UCSD-AML1 (cell line): ENCODE measurements at regions not wholly inside any gene's neighbourhood (a gene's known extent, or its start where the extent isn't known, plus 50 kb on each side); places are given as distances from the start of the nearest gene placed in this dataset.
"Not testable (repeated sequence)": the region's sequence is repeated elsewhere in the genome, so short reads cannot be mapped to it uniquely, and the experiment has no call there.

Experiments
- DNase-seq: peaks from one replicate; lab custom pipeline; 2025; ENCODE audit not compliant: unreplicated experiment; lab: John Stamatoyannopoulos, UW

- DNase-seq = no peak
Measured at GRCh38 chr12:97005174-97005573, 98.1 kb downstream of the NEDD1 start.

DNA sequence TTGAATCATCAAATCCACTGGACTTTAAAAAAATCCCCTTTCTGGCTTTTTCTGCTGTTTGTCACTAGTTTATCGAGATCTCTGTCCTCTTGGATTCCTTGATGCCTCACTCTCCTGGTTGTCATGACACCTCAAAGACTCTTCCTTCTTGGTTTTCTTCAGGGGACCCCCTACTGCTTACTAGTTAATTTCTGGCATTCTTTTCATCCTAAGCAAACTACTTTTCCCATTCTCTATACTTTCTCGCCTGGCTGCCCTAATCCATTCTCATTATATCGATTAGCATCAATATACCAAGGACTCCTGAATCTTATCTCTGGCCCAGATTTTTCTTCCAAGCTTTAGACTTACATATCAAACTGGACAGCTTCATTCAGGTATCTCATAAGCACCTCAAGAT, 98.6 kb downstream of the NEDD1 start:
- no peak for DNase-seq

DNA sequence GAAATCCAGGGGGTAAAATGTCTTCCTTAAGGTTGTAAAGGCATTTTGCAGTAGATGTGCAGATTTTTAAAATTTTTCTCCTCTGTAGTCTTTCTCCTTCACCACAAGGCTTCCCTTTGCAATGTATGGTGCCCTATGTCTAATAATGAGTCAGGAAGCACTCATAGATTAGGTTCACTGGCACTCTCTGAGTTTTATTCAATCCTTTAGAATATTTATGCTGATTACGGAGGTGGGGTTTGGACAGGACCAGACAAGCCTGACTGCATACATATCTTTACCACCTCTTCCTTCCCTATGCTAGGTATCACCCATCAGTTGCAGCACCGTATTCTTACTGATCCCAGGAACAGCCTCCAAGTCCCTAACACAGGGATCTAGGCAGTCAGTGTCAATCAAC, 99.5 kb downstream of the NEDD1 start:
- DNase-seq = no peak

DNA sequence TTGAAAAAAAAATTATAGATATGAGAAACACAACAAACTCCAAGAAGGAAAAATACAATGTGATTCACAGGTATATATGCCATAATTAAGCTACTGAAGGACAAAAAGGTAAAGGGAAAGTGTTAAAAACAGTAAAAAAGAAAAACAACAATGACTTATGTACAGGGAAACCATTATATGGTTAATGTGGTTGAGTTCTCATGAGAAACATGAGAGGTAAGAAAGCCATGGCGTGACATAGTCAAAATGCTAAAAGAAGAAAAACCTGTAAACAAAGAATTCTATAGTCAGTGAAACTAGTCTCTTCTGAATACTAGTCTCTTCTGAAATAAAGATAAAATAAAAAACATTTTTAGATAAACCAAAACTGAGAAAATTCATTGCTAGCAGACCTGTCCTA, 109.1 kb downstream of the NEDD1 start:
- DNase-seq = no peak

DNA sequence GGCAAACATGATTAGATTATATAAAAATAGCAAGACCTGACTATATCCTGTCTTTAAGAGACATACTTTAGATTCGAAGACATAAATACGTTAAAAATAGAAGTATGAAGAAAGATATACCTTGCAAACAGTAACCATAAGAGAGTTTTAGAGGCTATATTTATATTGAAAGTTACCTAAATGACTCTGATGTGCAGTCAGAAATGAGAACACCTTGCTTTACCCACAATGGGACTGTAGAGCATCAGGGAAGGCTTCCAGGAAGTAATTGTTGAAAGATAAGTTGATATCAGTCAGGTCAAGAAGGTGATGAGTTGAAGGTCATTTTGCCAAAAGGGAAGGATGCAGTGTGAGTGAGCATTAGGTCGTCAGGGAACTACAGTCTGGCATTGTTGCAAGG, 110.2 kb downstream of the NEDD1 start:
- no peak for DNase-seq

DNA sequence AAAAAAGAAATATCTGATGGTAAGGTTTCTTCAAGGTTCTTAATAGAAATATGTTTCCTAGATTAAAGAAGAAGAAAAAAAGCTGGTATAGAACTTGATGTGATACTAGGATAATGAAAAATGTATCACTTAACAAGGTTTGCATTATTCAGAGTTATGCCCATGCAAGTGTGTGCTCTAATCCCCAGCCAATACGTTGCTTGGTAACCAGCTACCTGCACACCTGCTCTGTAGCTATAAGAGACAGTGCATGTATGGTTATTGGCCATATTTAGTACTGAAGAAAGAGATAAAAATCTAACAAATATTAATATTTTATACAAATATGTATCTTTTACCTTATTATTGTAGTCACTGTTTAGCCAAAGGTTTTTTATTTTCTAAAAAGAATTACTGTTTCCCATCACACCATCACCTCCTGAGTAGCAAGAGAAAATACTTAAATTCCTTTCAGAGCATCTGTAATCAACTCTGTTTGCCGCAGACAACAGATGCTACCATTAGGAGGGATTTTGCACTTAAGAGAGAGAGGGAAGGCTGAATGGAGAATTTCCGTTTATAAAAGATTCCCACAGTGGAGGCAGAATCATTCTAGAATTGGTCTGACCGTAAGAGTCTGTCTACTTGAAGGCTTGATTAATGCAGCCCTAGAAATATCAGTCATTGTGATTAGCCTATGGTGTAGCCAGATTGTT, 115.6 kb downstream of the NEDD1 start:
- no peak for DNase-seq

- DNase-seq = no peak
Measured at GRCh38 chr12:97024393-97024792, 117.3 kb downstream of the NEDD1 start.

GRCh38 chr12:97026901-97027300, 119.8 kb downstream of the NEDD1 start:
- no peak for DNase-seq

GRCh38 chr12:97027482-97027881, 120.4 kb downstream of the NEDD1 start:
- no peak for DNase-seq

GRCh38 chr12:97038131-97038530, 131.1 kb downstream of the NEDD1 start:
- no peak for DNase-seq

DNA sequence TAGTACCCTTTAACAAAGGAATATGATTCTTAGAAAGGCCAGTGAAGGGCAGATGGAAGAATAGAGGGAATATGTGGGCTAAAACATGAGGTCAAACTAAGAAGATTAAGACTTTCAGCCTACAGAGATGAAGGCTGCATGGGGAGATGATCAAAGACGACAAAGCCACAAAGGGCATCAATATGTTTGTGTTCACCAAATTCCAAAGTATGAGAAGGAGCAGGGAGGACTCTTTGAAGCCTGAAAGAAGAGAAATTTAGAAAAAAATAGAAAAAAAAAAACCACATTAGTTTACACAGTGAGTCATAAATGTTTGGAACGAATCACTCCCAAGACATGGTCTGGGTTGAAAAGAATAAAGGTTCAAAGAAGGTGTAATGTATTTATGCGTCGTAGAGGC, 131.8 kb downstream of the NEDD1 start:
- no peak for DNase-seq

GRCh38 chr12:97046901-97047300, 139.8 kb downstream of the NEDD1 start:
- DNase-seq = no peak

- no peak for DNase-seq
Measured at GRCh38 chr12:97047361-97047760, 140.3 kb downstream of the NEDD1 start.

DNA sequence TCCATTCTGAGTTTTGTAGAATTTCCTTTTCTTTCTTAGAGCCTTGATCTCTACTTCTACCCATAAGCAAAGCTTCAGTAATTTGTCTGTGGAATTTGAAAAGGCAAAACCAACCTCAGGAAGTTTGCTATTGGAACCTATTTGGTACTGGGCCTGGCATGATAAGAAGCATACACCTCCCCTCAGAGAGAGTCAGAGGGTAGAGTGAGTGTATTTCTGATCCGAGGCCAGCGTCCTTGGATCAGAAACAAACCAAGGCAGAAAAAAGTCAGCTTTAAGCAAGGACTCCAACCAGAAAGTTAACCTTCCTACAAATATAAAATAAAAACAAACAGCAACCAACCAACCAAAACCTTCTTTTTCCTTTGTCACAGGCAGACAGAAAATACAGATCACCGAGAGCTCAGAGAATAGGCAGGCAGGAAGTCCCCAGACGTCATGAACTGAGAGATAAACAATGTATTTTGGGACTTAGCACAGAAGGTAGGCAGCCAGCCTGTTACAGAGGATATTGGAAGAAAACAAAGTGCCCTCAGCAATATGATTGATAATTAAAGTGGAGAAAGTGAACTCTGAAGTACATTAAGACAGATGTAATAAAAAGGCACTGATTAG, 141.5 kb downstream of the NEDD1 start:
- DNase-seq = no peak

DNA sequence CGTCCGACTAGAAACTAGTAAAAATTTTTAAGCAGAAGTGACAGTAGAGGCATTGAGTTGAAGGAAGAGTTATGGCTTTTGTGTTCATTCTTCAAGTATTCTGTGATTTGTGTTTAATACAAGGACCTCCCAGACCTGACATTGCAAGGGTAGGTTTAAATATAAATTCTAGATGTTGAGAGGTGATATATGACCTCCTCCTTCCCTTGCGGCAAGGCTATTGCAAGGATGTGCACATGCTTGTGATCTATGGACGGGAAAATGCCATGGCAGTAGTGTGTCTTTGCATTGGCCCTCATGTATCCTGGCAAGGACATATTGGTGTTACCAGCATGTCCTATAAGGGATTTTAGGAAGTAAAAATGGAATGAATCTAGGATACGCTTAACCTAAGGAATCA, 143.5 kb downstream of the NEDD1 start:
- no peak for DNase-seq

DNA sequence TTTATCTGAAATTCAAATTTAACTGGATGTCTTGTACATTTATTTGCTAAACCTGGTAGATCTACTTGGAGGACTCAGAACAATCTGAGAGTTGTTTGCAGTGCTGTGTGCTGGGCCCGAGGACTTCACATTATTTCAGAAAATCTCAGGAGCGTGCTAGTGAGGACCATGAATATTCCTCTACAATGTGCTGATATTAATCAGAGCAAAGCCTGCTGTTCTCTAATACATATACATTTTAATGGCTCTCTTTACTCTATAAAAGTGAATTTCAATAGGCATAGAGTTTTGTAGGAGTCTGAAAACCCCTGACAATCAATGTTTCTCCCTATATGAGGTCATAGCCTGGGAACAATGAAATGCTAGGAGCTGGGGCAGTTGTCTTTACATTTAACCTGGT, 144.3 kb downstream of the NEDD1 start:
- DNase-seq = no peak

DNA sequence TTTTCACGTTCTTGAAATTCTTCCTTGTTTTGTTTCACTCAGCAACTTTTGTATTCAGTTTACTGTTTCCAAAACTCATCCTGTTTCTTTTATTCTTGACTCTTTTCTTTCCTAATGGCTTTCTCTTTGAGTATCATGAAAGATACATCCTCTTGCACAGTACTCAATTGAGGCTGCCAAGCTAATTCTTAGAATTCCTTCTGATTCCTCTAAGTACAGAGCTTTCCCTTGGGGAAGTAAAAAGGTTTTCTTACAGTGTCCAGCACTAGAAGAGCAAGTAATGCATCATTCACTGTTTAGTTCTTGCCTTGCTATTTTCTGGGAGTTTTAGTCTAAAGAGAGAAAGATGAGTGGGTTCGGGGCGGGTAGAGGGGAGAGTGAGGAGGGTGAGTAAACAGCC, 154.1 kb downstream of the NEDD1 start:
- DNase-seq = no peak

- DNase-seq = no peak
Measured at GRCh38 chr12:97063292-97063935, 156.4 kb downstream of the NEDD1 start.

- DNase-seq = no peak
Measured at GRCh38 chr12:97075161-97075933, 168.3 kb downstream of the NEDD1 start.

- no peak for DNase-seq
Measured at GRCh38 chr12:97075934-97076630, 169.0 kb downstream of the NEDD1 start.

DNA sequence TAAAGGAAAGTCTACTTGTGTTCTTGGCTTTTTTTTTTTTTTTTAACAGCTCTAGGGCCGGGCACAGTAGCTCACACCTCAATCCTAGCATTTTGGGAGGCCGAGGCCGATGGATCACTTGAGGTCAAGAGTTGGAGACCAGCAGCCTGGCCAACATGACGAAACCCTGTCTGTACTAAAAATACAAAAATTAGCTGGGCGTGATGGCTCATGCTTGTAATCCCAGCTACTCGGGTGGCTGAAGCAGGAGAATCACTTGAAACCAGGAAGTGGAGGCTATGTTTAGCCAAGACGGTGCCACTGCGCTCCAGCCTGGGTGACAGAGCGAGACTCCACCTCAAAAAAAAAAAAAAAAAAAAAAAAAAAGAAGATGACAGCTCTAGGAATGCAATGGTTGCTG, 169.9 kb downstream of the NEDD1 start:
- DNase-seq = not testable (repeated sequence)
